ENCODE measurements at regions not wholly inside any gene's neighbourhood (a gene's known extent, or its start where the extent isn't known, plus 50 kb on each side); places are given as distances from the start of the nearest gene placed in this dataset.
"Not testable (repeated sequence)": the region's sequence is repeated elsewhere in the genome, so short reads cannot be mapped to it uniquely, and the experiment has no call there.

DNA sequence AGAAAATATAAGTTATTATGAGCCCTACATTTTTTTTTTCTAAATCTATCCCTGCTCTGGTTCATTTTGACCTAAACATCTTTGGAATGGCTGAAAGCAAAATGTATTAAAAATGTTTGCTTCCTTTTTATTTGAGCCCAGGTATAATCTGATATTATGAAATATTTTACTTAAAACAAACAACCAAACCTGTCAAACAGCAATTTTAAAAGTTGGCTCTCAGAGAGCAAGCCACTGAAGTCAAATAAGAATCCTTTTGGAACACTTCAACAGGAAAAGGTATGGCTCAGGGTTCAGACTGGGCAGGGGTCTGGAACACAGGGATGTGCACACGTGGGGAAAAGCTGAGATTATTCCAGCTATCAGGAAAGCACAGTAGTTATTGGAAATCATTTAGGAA, 782.9 kb downstream of the CCSER2 start:
- H3K27ac ChIP-seq = no peak overlapping the region
- DNase-seq (ENCODE audit: low spot score) = no peak
- TF ChIP-seq, protein P1, sequence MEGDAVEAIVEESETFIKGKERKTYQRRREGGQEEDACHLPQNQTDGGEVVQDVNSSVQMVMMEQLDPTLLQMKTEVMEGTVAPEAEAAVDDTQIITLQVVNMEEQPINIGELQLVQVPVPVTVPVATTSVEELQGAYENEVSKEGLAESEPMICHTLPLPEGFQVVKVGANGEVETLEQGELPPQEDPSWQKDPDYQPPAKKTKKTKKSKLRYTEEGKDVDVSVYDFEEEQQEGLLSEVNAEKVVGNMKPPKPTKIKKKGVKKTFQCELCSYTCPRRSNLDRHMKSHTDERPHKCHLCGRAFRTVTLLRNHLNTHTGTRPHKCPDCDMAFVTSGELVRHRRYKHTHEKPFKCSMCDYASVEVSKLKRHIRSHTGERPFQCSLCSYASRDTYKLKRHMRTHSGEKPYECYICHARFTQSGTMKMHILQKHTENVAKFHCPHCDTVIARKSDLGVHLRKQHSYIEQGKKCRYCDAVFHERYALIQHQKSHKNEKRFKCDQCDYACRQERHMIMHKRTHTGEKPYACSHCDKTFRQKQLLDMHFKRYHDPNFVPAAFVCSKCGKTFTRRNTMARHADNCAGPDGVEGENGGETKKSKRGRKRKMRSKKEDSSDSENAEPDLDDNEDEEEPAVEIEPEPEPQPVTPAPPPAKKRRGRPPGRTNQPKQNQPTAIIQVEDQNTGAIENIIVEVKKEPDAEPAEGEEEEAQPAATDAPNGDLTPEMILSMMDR (conservative IDR thresholded peaks at IDR 0.05; ENCODE audit: low read depth) = no peak
- CTCF ChIA-PET = interaction anchor here (0.6 kb wide), 1 partner anchor 198 kb away, joined by 4 read pairs; no protein-coding TSS in a partner anchor
- POLR2A ChIA-PET (ENCODE audit: low non-redundant PET) = no interaction called here

DNA sequence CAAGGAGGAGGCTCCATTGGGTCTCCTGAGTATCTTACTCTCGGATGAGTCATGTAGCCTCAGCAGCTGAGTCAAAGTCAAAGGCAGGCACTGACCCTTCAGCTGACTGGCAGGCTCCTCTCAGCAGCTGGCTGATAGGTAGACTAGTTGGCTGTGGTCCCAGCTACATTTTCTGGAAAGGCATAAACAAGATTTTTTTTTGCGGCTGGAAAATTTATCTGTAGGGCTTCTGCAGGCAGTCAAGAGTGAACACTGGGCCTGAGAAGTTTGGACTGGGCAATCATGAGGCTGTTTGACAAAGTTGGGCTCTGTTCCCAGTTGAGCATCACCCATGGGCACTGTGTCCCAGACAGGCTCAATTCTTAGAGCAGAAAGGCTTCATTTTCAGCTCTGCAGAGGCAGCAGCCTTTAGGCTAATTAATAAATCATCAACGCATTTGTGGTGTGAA, 796.2 kb downstream of the CCSER2 start:
- no peak overlapping the region for H3K27ac ChIP-seq
- DNase-seq (ENCODE audit: low spot score) = no peak
- POLR2A ChIA-PET (ENCODE audit: low non-redundant PET) = no interaction called here
- TF ChIP-seq, protein P1 (conservative IDR thresholded peaks at IDR 0.05; ENCODE audit: low read depth) = no peak
- CTCF ChIA-PET = no interaction called here

DNA sequence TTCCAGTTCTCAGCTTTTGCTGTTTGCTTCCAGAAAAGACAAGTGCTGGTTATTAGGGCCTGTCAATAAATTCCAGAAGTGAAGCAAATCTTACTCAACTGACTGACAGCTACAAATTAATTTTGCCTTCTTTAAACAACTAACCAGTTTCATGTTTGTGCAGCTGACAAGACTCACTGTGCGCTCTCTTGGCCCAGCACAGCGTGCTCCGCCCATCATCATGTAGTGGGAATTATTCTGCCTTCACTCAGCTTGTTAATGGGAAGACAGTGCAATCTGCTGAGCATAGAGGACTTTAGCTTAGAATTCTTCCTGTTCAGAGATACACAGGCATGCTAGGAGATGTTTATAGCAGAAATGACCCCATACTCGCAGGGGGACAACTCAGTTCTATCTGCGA, 808.9 kb downstream of the CCSER2 start:
- DNase-seq (ENCODE audit: low spot score) = no peak
- POLR2A ChIA-PET (ENCODE audit: low non-redundant PET) = no interaction called here
- H3K27ac ChIP-seq = no peak overlapping the region
- CTCF ChIA-PET = no interaction called here
- TF ChIP-seq, protein P1 (conservative IDR thresholded peaks at IDR 0.05; ENCODE audit: low read depth) = no peak

DNA sequence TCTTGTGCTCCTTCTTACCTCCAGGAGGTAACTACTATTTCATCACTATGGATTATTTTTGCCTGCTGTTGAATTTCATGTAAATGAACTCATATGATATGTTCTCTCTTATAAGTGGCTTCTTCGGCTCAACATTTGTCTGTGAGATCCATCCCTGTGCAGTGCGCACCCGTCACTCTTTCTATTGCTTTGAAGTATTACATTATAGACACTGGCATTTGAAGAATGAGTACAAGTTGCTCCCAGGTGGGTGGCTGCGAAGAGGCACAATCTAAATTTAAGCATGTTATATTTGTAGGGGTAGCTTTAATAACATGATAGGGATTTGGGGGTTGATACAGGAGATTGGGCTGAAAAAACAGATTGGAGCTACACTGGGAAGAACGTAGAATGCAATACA, 809.7 kb downstream of the CCSER2 start:
- TF ChIP-seq, protein P1 (conservative IDR thresholded peaks at IDR 0.05; ENCODE audit: low read depth) = no peak
- no peak for DNase-seq (ENCODE audit: low spot score)
- CTCF ChIA-PET = no interaction called here
- H3K27ac ChIP-seq = no peak overlapping the region
- POLR2A ChIA-PET (ENCODE audit: low non-redundant PET) = no interaction called here

DNA sequence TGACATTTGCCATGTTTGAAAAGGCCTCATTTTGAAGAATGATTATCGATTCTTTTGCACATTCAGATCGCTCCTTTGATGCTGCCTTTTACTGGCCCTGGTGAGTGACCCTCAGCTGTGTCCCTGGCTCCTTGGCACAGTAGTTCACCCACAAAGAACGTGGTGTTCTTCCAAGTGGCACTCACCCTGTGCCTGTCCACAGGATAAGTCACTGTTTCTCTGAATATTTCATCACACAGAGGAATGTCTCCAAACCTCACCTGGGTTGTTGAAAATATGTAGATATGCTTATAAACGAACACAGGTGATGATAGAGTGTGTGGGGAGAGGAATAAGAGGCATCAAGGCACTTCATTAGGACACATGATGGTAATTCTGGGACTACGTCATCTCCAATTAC, 810.7 kb downstream of the CCSER2 start:
- TF ChIP-seq, protein P1 (conservative IDR thresholded peaks at IDR 0.05; ENCODE audit: low read depth) = no peak
- POLR2A ChIA-PET (ENCODE audit: low non-redundant PET) = no interaction called here
- no peak for DNase-seq (ENCODE audit: low spot score)
- no peak overlapping the region for H3K27ac ChIP-seq
- CTCF ChIA-PET = no interaction called here

DNA sequence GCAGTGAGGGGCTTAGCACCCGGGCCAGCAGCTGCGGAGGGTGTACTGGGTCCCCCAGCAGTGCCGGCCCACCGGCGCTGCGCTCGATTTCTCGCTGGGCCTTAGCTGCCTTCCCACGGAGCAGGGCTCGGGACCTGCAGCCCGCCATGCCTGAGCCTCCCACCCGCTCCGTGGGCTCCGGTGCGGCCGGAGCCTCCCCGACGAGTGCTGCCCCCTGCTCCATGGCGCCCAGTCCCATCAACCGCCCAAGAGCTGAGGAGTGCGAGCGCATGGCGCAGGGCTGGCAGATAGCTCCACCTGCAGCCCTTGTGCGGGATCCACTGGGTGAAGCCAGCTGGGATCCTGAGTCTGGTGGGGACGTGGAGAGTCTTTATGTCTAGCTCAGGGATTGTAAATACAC, 813.1 kb downstream of the CCSER2 start:
- H3K27ac ChIP-seq; POLR2A ChIA-PET (ENCODE audit: low non-redundant PET); CTCF ChIA-PET; DNase-seq (ENCODE audit: low spot score): not testable (repeated sequence)

DNA sequence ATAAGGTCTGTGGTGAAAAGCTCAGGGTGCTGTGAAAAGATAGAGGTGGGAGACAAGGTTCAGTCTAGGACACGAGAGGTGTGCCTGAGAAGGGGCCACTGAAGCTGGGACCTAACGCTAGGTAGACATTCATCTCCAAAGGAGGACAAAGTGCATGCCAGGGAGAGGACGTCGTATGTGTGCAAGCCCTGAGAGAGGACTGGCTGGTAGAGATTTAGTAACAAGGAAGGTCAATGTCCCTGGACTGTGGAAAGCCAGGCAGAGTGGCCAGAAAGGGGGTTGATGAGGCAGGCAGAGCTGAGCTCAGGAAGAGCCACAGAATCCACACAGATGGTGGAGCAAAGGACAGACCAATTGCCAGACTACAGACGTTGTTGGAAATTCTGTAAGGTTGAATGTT, 817.6 kb downstream of the CCSER2 start:
- no peak for DNase-seq (ENCODE audit: low spot score)
- TF ChIP-seq, protein P1 (conservative IDR thresholded peaks at IDR 0.05; ENCODE audit: low read depth) = no peak
- H3K27ac ChIP-seq = no peak overlapping the region
- POLR2A ChIA-PET (ENCODE audit: low non-redundant PET) = no interaction called here
- CTCF ChIA-PET = no interaction called here
